WTC11 (cell line): ENCODE measurements at regions not wholly inside any gene's neighbourhood (a gene's known extent, or its start where the extent isn't known, plus 50 kb on each side); places are given as distances from the start of the nearest gene placed in this dataset.

Experiments used
- ATAC-seq: fragments of 200-7000 bp; cut with Tn5 transposase; 2 replicates; pipeline ENCODE4 v1.10.0; 2021; ENCODE audit warnings: mild to moderate bottlenecking, moderate library complexity
- CTCF ChIA-PET: fragments of 300-600 bp; sonication (Branson Sonifier 250); formaldehyde crosslinking; loops from one replicate; lab custom pipeline; 2021; ENCODE audit warnings: antibody characterized with exemption; lab: Charles Lee
- POLR2A ChIA-PET: fragments of 350-600 bp; sonication (Branson Sonifier 250); formaldehyde crosslinking; loops from one replicate; lab custom pipeline; 2021; ENCODE audit warnings: antibody characterized with exemption; lab: Charles Lee
- DNase-seq: peaks from one replicate; pipeline ENCODE4 v3.0.0; 2021; ENCODE audit warnings: low spot score
- H3K27ac Mint-ChIP-seq: 2 replicates; pipeline ENCODE4 v1.8.0; 2021; ENCODE audit warnings: mixed read lengths
- H3K27me3 Mint-ChIP-seq: 2 replicates; pipeline ENCODE4 v1.8.0; 2021; ENCODE audit warnings: low read depth, mild to moderate bottlenecking, moderate library complexity, mixed read lengths
- H3K36me3 Mint-ChIP-seq: 2 replicates; pipeline ENCODE4 v1.8.0; 2021; ENCODE audit warnings: mixed read lengths
- H3K4me1 Mint-ChIP-seq: 2 replicates; pipeline ENCODE4 v1.8.0; 2022; ENCODE audit warnings: mixed read lengths
- H3K4me3 Mint-ChIP-seq: 2 replicates; pipeline ENCODE4 v1.8.0; 2021; ENCODE audit warnings: mild to moderate bottlenecking, moderate library complexity, mixed read lengths
- H3K9me3 Mint-ChIP-seq: 2 replicates; pipeline ENCODE4 v1.8.0; 2021; ENCODE audit warnings: mixed read lengths
- CBFB ChIP-seq: sonication (generic); formaldehyde crosslinking; IDR thresholded peaks from 2 replicates; pipeline ENCODE4 v1.8.1; 2022; ENCODE audit warnings: mild to moderate bottlenecking, low read depth, missing genetic modification reagents
- FOXK1 ChIP-seq: sonication (generic); formaldehyde crosslinking; IDR thresholded peaks from 2 replicates; pipeline ENCODE4 v1.8.0; 2022; ENCODE audit warnings: mild to moderate bottlenecking, moderate library complexity, missing genetic modification reagents
- NR1H2 ChIP-seq: sonication (generic); formaldehyde crosslinking; IDR thresholded peaks from 2 replicates; pipeline ENCODE4 v1.9.0; 2021; ENCODE audit warnings: mild to moderate bottlenecking, moderate library complexity, missing genetic modification reagents
- SMAD3 ChIP-seq: sonication (generic); formaldehyde crosslinking; IDR thresholded peaks from 2 replicates; pipeline ENCODE4 v1.8.0; 2022; ENCODE audit warnings: missing genetic modification reagents, mild to moderate bottlenecking, borderline replicate concordance
- TCF7 ChIP-seq: sonication (generic); formaldehyde crosslinking; IDR thresholded peaks from 2 replicates; pipeline ENCODE4 v1.8.0; 2022; ENCODE audit warnings: mild to moderate bottlenecking, low read depth, missing genetic modification reagents, moderate library complexity
- TF ChIP-seq, protein P1 (sequence below): sonication (generic); formaldehyde crosslinking; IDR thresholded peaks from 2 replicates; pipeline ENCODE4 v1.8.0; 2023; ENCODE audit warnings: missing genetic modification reagents, mild to moderate bottlenecking, borderline replicate concordance
- TF ChIP-seq, protein P2 (sequence below): sonication (generic); formaldehyde crosslinking; IDR thresholded peaks from 2 replicates; pipeline ENCODE4 v1.8.1; 2022; ENCODE audit warnings: mild to moderate bottlenecking, missing genetic modification reagents, moderate library complexity, borderline replicate concordance
- TF ChIP-seq, protein P3 (sequence below): sonication (generic); formaldehyde crosslinking; IDR thresholded peaks from 2 replicates; pipeline ENCODE4 v1.8.1; 2023; ENCODE audit warnings: mild to moderate bottlenecking, moderate library complexity, missing genetic modification reagents
- TF ChIP-seq, protein P4 (sequence below): sonication (generic); formaldehyde crosslinking; IDR thresholded peaks from 2 replicates; pipeline ENCODE4 v1.8.1; 2023; ENCODE audit warnings: mild to moderate bottlenecking, missing genetic modification reagents, moderate library complexity
- TF ChIP-seq, protein P5 (sequence below): fragments of 250-450 bp; sonication (Bioruptor Pico); IDR thresholded peaks from 2 replicates; pipeline ENCODE4 v1.8.0; 2021; ENCODE audit warnings: mild to moderate bottlenecking
- TF ChIP-seq, protein P6 (sequence below): sonication (generic); formaldehyde crosslinking; IDR thresholded peaks from 2 replicates; pipeline ENCODE4 v1.8.1; 2022; ENCODE audit warnings: mild to moderate bottlenecking, moderate library complexity, missing genetic modification reagents
- TF ChIP-seq, protein P7 (sequence below): sonication (generic); formaldehyde crosslinking; conservative IDR thresholded peaks from 2 replicates; pipeline ENCODE4 v1.8.1; 2023; ENCODE audit warnings: mild to moderate bottlenecking, low read depth, missing genetic modification reagents, moderate library complexity
- TF ChIP-seq, protein P8 (sequence below): fragments of 250-450 bp; sonication (Bioruptor Pico); conservative IDR thresholded peaks from 2 replicates; pipeline ENCODE4 v1.9.0; 2021; ENCODE audit warnings: mild to moderate bottlenecking

DNA sequence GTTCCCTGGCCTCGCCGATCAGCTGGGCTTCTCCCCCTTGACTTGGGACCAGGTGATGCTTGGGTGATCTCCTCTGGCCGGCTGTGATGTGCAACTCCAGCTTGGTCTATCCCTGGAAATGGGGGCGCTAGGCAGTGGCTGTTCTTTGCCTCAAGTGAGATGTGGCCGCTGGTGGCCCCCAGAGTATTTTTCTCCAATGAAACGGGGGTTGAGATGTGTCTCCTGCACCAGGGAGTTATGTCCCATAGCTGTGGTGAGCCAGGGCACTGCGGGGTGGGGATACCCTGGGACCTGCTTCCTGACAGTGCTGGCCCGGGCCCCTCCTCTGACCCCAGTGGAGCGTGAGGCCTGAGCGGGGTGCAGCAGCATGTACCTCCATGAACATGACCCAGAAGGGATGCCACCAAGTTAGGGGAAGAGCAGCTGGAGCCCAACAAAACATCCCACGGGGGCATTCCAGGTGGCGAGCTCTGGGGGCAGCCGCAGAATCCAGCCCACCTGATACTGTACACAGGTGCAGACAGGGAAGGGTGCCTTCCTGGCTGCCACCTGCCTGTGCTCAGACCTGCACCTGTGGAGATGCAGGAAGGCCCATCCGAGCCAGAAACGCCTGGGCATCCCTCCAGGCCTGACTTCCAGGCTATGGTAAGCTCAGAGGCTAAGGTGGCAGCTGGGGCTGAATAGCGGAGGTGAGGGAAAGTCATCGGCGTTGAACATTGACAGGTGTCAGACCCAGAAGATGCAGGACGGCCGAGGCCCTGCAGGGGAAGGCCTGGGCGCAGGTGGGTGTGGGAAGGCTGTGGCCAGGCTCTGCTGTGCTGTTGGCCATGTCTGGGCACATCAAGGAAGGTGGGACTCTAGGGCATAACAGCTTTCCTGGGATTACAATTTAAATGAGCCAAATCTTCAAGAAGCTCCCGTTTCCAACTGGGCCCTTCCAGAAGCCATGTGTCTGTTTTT is 97.3 kb downstream of the CTTN start (continued):
- TF ChIP-seq, protein P1, sequence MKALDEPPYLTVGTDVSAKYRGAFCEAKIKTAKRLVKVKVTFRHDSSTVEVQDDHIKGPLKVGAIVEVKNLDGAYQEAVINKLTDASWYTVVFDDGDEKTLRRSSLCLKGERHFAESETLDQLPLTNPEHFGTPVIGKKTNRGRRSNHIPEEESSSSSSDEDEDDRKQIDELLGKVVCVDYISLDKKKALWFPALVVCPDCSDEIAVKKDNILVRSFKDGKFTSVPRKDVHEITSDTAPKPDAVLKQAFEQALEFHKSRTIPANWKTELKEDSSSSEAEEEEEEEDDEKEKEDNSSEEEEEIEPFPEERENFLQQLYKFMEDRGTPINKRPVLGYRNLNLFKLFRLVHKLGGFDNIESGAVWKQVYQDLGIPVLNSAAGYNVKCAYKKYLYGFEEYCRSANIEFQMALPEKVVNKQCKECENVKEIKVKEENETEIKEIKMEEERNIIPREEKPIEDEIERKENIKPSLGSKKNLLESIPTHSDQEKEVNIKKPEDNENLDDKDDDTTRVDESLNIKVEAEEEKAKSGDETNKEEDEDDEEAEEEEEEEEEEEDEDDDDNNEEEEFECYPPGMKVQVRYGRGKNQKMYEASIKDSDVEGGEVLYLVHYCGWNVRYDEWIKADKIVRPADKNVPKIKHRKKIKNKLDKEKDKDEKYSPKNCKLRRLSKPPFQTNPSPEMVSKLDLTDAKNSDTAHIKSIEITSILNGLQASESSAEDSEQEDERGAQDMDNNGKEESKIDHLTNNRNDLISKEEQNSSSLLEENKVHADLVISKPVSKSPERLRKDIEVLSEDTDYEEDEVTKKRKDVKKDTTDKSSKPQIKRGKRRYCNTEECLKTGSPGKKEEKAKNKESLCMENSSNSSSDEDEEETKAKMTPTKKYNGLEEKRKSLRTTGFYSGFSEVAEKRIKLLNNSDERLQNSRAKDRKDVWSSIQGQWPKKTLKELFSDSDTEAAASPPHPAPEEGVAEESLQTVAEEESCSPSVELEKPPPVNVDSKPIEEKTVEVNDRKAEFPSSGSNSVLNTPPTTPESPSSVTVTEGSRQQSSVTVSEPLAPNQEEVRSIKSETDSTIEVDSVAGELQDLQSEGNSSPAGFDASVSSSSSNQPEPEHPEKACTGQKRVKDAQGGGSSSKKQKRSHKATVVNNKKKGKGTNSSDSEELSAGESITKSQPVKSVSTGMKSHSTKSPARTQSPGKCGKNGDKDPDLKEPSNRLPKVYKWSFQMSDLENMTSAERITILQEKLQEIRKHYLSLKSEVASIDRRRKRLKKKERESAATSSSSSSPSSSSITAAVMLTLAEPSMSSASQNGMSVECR: no peak
- TF ChIP-seq, protein P2, sequence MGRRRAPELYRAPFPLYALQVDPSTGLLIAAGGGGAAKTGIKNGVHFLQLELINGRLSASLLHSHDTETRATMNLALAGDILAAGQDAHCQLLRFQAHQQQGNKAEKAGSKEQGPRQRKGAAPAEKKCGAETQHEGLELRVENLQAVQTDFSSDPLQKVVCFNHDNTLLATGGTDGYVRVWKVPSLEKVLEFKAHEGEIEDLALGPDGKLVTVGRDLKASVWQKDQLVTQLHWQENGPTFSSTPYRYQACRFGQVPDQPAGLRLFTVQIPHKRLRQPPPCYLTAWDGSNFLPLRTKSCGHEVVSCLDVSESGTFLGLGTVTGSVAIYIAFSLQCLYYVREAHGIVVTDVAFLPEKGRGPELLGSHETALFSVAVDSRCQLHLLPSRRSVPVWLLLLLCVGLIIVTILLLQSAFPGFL (CRISPR knock-in tag): no peak
- TF ChIP-seq, protein P3, sequence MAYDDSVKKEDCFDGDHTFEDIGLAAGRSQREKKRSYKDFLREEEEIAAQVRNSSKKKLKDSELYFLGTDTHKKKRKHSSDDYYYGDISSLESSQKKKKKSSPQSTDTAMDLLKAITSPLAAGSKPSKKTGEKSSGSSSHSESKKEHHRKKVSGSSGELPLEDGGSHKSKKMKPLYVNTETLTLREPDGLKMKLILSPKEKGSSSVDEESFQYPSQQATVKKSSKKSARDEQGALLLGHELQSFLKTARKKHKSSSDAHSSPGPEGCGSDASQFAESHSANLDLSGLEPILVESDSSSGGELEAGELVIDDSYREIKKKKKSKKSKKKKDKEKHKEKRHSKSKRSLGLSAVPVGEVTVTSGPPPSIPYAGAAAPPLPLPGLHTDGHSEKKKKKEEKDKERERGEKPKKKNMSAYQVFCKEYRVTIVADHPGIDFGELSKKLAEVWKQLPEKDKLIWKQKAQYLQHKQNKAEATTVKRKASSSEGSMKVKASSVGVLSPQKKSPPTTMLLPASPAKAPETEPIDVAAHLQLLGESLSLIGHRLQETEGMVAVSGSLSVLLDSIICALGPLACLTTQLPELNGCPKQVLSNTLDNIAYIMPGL (CRISPR knock-in tag): no peak
- TF ChIP-seq TCF7 (no peak), FOXK1 (CRISPR knock-in tag) (no peak), CBFB (CRISPR knock-in tag) (no peak)
- TF ChIP-seq, protein P4, sequence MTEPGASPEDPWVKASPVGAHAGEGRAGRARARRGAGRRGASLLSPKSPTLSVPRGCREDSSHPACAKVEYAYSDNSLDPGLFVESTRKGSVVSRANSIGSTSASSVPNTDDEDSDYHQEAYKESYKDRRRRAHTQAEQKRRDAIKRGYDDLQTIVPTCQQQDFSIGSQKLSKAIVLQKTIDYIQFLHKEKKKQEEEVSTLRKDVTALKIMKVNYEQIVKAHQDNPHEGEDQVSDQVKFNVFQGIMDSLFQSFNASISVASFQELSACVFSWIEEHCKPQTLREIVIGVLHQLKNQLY (CRISPR knock-in tag): no peak
- TF ChIP-seq, protein P5, sequence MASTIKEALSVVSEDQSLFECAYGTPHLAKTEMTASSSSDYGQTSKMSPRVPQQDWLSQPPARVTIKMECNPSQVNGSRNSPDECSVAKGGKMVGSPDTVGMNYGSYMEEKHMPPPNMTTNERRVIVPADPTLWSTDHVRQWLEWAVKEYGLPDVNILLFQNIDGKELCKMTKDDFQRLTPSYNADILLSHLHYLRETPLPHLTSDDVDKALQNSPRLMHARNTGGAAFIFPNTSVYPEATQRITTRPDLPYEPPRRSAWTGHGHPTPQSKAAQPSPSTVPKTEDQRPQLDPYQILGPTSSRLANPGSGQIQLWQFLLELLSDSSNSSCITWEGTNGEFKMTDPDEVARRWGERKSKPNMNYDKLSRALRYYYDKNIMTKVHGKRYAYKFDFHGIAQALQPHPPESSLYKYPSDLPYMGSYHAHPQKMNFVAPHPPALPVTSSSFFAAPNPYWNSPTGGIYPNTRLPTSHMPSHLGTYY (CRISPR knock-in tag): no peak

DNA sequence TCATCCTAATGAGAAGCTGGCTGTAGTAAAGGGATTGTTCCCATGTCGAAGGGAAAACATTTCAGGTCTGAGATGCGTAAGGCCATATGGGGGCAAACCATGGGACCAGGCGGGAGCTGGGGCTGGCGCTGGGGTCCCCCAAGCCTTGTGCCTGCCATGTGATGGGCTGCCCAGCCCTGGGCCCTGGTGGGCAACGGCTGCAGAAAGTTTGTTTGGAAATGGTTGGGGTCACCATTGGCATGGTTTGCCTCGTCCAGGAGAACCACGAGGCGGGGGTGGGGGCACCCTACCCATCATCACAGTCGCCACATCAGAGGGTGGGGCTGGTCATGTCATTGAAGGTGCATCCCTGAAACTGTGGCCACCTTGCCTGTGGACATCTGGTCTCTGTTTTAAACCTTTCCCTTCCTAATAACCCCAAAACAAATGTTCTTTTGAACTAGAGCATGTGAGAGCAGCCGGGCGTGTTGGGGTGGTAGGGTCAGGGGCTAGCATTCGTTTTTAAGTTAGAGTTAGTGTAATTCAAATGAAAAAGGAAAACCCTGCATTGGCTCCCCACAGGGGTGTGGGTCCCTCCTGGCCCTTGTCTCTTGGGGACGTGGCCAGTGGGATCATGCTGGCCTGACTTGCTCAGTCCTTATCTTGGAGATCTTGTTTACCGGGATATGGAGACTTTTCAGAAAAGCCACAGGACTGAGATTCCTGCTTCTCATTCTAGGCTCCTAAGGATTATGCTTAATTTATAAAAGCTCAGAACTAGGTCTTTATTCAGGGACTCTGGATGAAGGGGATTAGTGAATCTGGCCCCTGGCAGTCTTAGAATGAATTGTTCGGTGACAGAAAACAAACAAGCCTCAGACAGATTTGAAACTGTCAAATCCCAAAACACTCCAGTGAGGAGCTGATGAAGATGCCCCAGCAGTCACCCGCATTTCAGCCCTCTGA is 98.5 kb downstream of the CTTN start:
- ATAC-seq (no peak), DNase-seq (no peak)
- peaks cover 2% of the 10 kb centered on the region for H3K36me3 Mint-ChIP-seq
- H3K9me3 Mint-ChIP-seq: no peaks in the 10 kb centered on the region
- H3K4me1 Mint-ChIP-seq: no peaks in the 10 kb centered on the region
- ChIA-PET CTCF (interaction anchor here (1.1 kb wide), 1 partner anchor 14 kb away, joined by 4 read pairs; no protein-coding TSS in a partner anchor), POLR2A (no interaction called here)
- no peaks in the 10 kb centered on the region for H3K27me3 Mint-ChIP-seq
- H3K27ac Mint-ChIP-seq: peak overlapping the region; percentile 32; the same call in 1 of the 2 replicates
- no peak overlapping the region for H3K4me3 Mint-ChIP-seq
- TF ChIP-seq SMAD3: no peak
- TF ChIP-seq NR1H2: no peak
- TF ChIP-seq, protein P6, sequence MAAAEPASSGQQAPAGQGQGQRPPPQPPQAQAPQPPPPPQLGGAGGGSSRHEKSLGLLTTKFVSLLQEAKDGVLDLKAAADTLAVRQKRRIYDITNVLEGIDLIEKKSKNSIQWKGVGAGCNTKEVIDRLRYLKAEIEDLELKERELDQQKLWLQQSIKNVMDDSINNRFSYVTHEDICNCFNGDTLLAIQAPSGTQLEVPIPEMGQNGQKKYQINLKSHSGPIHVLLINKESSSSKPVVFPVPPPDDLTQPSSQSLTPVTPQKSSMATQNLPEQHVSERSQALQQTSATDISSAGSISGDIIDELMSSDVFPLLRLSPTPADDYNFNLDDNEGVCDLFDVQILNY (CRISPR knock-in tag): no peak
- TF ChIP-seq, protein P7, sequence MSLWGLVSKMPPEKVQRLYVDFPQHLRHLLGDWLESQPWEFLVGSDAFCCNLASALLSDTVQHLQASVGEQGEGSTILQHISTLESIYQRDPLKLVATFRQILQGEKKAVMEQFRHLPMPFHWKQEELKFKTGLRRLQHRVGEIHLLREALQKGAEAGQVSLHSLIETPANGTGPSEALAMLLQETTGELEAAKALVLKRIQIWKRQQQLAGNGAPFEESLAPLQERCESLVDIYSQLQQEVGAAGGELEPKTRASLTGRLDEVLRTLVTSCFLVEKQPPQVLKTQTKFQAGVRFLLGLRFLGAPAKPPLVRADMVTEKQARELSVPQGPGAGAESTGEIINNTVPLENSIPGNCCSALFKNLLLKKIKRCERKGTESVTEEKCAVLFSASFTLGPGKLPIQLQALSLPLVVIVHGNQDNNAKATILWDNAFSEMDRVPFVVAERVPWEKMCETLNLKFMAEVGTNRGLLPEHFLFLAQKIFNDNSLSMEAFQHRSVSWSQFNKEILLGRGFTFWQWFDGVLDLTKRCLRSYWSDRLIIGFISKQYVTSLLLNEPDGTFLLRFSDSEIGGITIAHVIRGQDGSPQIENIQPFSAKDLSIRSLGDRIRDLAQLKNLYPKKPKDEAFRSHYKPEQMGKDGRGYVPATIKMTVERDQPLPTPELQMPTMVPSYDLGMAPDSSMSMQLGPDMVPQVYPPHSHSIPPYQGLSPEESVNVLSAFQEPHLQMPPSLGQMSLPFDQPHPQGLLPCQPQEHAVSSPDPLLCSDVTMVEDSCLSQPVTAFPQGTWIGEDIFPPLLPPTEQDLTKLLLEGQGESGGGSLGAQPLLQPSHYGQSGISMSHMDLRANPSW (CRISPR knock-in tag): no peak
- TF ChIP-seq, protein P8, sequence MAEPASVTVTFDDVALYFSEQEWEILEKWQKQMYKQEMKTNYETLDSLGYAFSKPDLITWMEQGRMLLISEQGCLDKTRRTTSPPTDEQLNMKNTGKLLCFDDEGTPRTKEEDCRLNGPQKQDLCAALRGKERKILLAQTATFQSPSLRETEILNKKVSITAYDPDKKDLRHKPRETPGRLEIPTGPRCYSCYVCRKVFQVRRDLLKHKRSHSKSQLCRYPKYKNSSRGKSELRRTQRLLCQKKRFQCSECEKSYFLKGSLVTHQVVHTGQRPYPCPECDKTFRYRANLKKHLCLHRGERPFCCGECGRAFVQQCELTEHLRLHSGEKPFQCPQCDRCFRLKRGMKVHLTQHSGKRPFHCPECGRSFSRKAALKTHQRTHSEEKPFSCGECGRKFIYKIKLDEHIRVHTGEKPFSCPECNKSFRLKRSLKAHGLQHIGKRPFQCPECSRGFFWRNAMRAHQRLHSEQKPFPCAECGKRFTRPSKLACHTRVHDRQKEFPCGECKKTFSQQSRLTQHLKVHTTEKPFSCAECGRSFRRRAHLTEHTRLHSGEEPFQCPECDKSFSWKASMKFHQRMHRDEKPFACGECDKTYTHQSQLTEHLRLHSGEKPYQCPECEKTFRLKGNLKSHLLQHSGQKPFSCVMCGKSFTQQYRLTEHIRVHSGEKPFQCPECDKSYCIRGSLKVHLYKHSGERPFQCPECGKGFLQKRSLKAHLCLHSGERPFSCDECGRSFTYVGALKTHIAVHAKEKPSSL: no peak
